ENCODE measurements at regions not wholly inside any gene's neighbourhood (a gene's known extent, or its start where the extent isn't known, plus 50 kb on each side); places are given as distances from the start of the nearest gene placed in this dataset.

GRCh38 chr2:183630964-183631363 lies 506.7 kb downstream of the NUP35 start:
- TF ChIP-seq EZH2 (IDR thresholded peaks at IDR 0.05; ENCODE audit: insufficient read depth, poor library complexity, severe bottlenecking) (no peak), EZH2phosphoT487 (IDR thresholded peaks at IDR 0.05; ENCODE audit: insufficient read depth, low read depth) (no peak)

All from GM23248 (cell line).